Heart right ventricle (tissue), 16 donors: ENCODE measurements at regions not wholly inside any gene's neighbourhood (a gene's known extent, or its start where the extent isn't known, plus 50 kb on each side); places are given as distances from the start of the nearest gene placed in this dataset.
"Not testable (repeated sequence)": the region's sequence is repeated elsewhere in the genome, so short reads cannot be mapped to it uniquely, and the experiment has no call there.

ENCODE experiments used
- ATAC-seq, 8 donors: fragments of 200-7000 bp; cut with Tn5 transposase; one replicate each; pipeline ENCODE4 v1.9.1; 2020; ENCODE audit warnings: mild to moderate bottlenecking in 8 of 8, moderate library complexity in 8 of 8, moderate number of reproducible peaks in 1 of 8
- DNase-seq, 2 donors: peaks; one replicate each; pipeline ENCODE4 v3.0.0-alpha.2; 2020
- H3K27ac ChIP-seq, 10 donors: fragments of 200-600 bp; sonication (generic) in 2 of 10; one replicate each; pipeline versions ENCODE4 v1.5.0 to v1.8.0; 2020 to 2022; ENCODE audit warnings: mild to moderate bottlenecking in 3 of 10
- H3K27me3 ChIP-seq, 7 donors: fragments of 200-600 bp; one replicate each; pipeline ENCODE4 v1.8.0; 2021 to 2022; ENCODE audit warnings: mild to moderate bottlenecking in 2 of 7
- H3K36me3 ChIP-seq, 9 donors: fragments of 200-600 bp; sonication (generic) in 1 of 9; one replicate each; pipeline versions ENCODE4 v1.5.0 to v1.8.0; 2020 to 2022; ENCODE audit warnings: mild to moderate bottlenecking in 2 of 9
- H3K4me1 ChIP-seq, 9 donors: fragments of 200-600 bp; sonication (generic) in 1 of 9; one replicate each; pipeline versions ENCODE4 v1.5.0 to v1.8.0; 2020 to 2022; ENCODE audit warnings: mild to moderate bottlenecking in 4 of 9
- H3K4me3 ChIP-seq, 10 donors: fragments of 200-600 bp; sonication (generic) in 2 of 10; one replicate each; pipeline versions ENCODE4 v1.5.0 to v1.8.0; 2020 to 2022; ENCODE audit warnings: mild to moderate bottlenecking in 7 of 10, moderate library complexity in 2 of 10
- H3K9me3 ChIP-seq, 11 donors: fragments of 200-600 bp in 10 of 11; sonication (generic) in 2 of 11; one replicate each; pipeline versions ENCODE4 v1.5.0 to v1.8.0; 2013 to 2022; ENCODE audit warnings: mild to moderate bottlenecking in 2 of 11, control low read depth in 1 of 11, moderate library complexity in 1 of 11
- CTCF ChIP-seq, 9 donors: fragments of 200-600 bp; sonication (generic) in 2 of 9; IDR thresholded peaks; one replicate each; pipeline versions ENCODE4 v1.5.0 to v1.8.0; 2021 to 2022; ENCODE audit warnings: antibody characterized with exemption in 9 of 9, mild to moderate bottlenecking in 5 of 9, moderate library complexity in 1 of 9
- WGBS, 2 donors: extraction: QIAGEN DNeasy Blood & Tissue Kit; methylation state at CpG; one replicate each; pipeline ENCODE4 v1.1.7; 2013; ENCODE audit warnings: inconsistent platforms in 1 of 2; 5-methylcytosine and 5-hydroxymethylcytosine counted together
- intact Hi-C, 10 donors: fragments of 100-400 bp; cut with DNase I; formaldehyde crosslinking; loops; one replicate each; pipeline versions ENCODE4 v1.11.1 to v1.14.2; 2022
- donor health status: Arrhythmogenic right ventricular cardiomyopathy.
- donor health status: ischemic (EF 13 %, LVEDD 7.1; RV severe dilation, severe dysfunction).
- donor health status: healthy with polysubstance abuse.
- donor health status: DM: no; HTN: yes; CAD: no.
- donor health status: DM: no; HTN: no; CAD: no.
- donor health status: ischemic (EF 25% LVEDD 6.9; RV normal size, moderate dysfunction).
- donor health status: ischemic (EF 25% LVEDD 5.7; RV mildly dilated, moderate dysfunction).
- donor health status: healthy.
- donor health status: DM: yes; HTN: yes; CAD: no.
- donor health status: Ischemic cardiomyopathy.
- donor health status: ischemic (EF 35%, LVEDD 5.7; RV mildly dilated, moderate dysfunction).
- donor health status: nonischemic (EF 11% LVEDD 7.7; RV severe dilation, severe dysfunction).
- donor health status: DM: yes; HTN: yes; CAD: no.
- donor health status: PGD.
- donor health status: ischemic (EF 29% LVEDD 5.4; RV normal size, mild dysfunction).
- donor health status: nonischemic (EF 23%, LVEDD 6.1; RV moderate dilation, normal function).

GRCh38 chr15:92728266-92728665 is 72.7 kb upstream of the FAM174B start:
- 73 to 90% methylated on average over 4 of the region's 4 CpGs for WGBS, 2 donors
- Histone ChIP-seq H3K27ac (no peak overlapping the region), H3K4me1 (peaks cover 0 to 5% (median 0%) of the 10 kb centered on the region in 9 donors), H3K9me3 (peaks cover 0 to 3% (median 0%) of the 10 kb centered on the region in 11 donors), H3K36me3 (peaks cover 0 to 5% (median 0%) of the 10 kb centered on the region in 9 donors), H3K4me3 (no peak overlapping the region), H3K27me3 (no peaks in the 10 kb centered on the region)
- ATAC-seq (no peak), DNase-seq (no peak)
- intact Hi-C loops: no loop called here
- no peak for TF ChIP-seq CTCF (IDR thresholded peaks at IDR 0.05)

GRCh38 chr15:92733090-92733933 is 77.7 kb upstream of the FAM174B start:
- intact Hi-C loops: no loop called here
- 62 to 69% methylated on average over 12 of the region's 12 CpGs for WGBS, 2 donors
- ATAC-seq (peak in 5 of 8 donors; percentile 5 to 63 (median 17)), DNase-seq (no peak)
- peaks cover 0 to 4% (median 0%) of the 10 kb centered on the region in 11 donors for H3K9me3 ChIP-seq
- peaks cover 0 to 5% (median 0%) of the 10 kb centered on the region in 9 donors for H3K36me3 ChIP-seq
- peak overlapping the region; percentile 21 to 58 (median 48) for H3K4me3 ChIP-seq
- no peaks in the 10 kb centered on the region for H3K27me3 ChIP-seq
- peak overlapping the region in 9 of 10 donors; percentile 54 to 89 (median 78) for H3K27ac ChIP-seq
- H3K4me1 ChIP-seq: peaks cover 0 to 14% (median 0%) of the 10 kb centered on the region in 9 donors
- no peak for TF ChIP-seq CTCF (IDR thresholded peaks at IDR 0.05)

- peak in 1 of 2 donors; percentile 10 for DNase-seq
- Histone ChIP-seq H3K9me3 (peaks cover 0 to 4% (median 0%) of the 10 kb centered on the region in 11 donors), H3K27ac (peak overlapping the region; percentile 54 to 89 (median 77)), H3K36me3 (peaks cover 0 to 5% (median 0%) of the 10 kb centered on the region in 9 donors), H3K4me3 (peak overlapping the region; percentile 21 to 58 (median 48)), H3K27me3 (no peaks in the 10 kb centered on the region), H3K4me1 (peaks cover 0 to 14% (median 0%) of the 10 kb centered on the region in 9 donors)
- WGBS, 2 donors: 18 to 20% methylated on average over 32 to 33 of the region's 33 CpGs
- peak; percentile 58 to 88 (median 80) for ATAC-seq
- intact Hi-C loops: no loop called here
- TF ChIP-seq CTCF (IDR thresholded peaks at IDR 0.05): no peak
Observed at GRCh38 chr15:92733934-92734521, 78.5 kb upstream of the FAM174B start.

- intact Hi-C loops, H3K36me3 ChIP-seq, H3K4me3 ChIP-seq, ATAC-seq, H3K27ac ChIP-seq, H3K4me1 ChIP-seq, DNase-seq, H3K27me3 ChIP-seq: not testable (repeated sequence)
- 94 to 96% methylated on average over 4 of the region's 4 CpGs for WGBS, 2 donors
- peaks cover 0 to 10% (median 0%) of the 10 kb centered on the region in 11 donors for H3K9me3 ChIP-seq
Observed at GRCh38 chr15:92739246-92739645, 83.7 kb upstream of the FAM174B start.
